Stimulated activated CD8-positive, alpha-beta memory T cell treated with anti-CD3 and anti-CD28 coated beads, Interleukin-15, amount 100 ng/mL, for 4 hours (primary cell): ENCODE measurements at regions not wholly inside any gene's neighbourhood (a gene's known extent, or its start where the extent isn't known, plus 50 kb on each side); places are given as distances from the start of the nearest gene placed in this dataset.
"Not testable (repeated sequence)": the region's sequence is repeated elsewhere in the genome, so short reads cannot be mapped to it uniquely, and the experiment has no call there.

Experiments
- DNase-seq, 2 donors: peaks; one replicate each; pipeline ENCODE4 v3.0.0-alpha.2; 2020; ENCODE audit warnings: low read depth in 2 of 2

DNA sequence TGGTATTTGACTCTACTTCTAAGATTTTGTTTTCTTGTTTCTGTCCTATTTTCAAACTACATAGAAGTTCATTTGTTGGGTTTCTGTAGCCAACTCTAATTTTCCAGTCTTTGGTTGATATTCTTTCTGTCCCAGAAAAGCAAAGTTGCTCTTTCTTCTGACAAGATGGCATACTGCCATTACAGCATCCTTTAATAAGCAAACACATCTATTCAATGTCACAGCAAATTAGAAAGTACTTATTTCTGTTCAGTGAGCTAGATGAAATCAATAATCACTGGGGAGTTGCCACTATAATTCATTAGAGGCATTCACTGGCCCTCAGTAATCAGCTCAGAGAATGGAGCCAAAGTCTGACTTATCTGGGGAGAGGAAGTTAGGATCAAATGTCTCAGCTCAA lies 1258.0 kb upstream of the IGFBP7 start:
- DNase-seq, result no peak

DNA sequence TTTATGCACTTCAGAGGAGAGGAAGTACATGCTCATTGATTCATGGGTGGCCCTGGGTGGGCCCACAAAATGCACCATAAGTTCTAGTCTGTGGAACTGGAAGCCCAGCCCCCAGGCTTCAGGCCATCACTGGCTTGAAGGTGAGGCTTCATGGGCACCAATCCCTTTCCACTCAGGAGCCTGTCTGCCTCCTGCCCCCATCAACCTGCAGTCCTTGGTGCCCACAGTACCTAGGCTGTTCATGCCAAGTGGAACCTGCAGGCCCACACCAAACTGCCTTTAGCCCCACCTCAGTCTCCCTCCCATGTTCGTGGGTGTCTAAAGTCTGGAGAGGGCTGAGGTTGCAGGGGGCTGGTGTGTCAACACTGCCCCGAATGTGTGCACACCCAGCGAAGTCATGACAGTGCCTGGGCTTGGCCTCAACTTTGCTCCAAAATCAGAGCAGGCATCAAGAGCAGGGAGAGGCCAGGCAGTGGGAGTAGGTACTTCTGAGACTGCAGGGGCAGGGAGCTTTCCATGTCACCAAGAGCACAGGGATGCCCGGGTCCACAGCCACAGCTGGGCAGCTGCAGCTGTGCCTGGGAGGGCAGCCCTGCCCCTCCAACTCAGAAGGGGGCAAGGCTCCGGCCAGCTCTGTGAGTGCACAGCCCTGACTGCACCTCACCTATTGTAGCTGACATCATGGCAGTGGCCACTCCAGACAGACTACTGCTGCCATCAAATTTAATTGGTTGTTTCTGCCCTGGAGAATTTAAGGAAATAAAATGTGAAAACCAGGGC lies 1250.4 kb upstream of the IGFBP7 start:
- no peak for DNase-seq

DNA sequence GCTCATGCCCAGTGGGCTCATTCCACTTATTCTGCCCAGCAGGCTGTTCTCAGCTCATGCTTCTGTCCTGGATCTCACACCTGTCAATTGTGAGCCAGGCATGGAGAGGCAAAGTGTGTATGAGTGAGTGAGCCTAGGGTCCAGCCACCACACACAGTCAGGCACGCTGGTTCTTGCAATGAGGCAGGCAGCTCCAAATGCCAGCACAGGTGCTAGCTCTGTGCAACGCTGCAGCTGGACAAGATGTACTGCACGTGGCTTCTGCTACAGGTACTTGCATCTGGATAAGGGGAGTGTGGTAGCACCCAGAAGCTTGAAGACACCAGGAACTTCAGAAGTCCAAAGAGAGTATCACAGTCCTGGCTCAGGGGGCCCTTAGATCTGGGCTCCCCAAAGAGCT lies 1249.4 kb upstream of the IGFBP7 start:
- no peak for DNase-seq

DNA sequence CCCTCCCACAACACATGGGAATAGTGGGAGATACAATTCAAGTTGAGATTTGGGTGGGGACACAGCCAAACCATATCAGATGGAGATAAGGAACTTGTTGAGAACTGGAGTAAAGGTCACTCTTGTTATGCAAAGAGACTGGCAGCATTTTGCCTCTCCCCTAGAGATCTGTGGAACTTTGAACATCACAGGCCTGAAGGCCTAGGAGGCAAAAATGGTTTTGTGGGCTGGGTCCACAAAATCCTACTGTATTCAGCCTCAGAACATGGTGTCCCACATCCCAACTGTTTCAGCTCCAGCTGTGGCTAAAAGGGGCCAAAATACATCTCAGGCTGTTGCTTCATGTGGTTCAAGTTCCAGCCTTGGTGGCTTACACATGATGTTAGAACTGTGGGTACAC lies 1247.8 kb upstream of the IGFBP7 start:
- DNase-seq, result no peak

DNA sequence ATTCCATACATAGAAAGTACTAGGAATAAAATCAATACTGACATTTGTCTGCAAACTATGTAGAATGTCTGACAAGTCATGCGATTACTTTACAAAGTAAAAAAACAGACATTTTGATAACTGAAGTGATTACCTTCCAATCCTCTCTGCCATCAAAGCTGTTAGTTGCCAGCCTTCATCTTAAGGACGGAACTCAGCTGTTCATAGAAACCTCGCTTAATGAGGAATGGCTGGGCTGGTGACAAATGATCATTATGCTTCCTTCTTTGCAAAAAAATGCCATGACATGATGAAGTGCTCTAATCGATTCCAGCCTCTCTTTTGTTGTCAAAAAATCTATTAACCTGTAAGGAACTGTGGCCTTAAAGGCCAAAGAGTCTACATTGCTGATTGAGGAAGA lies 1214.9 kb upstream of the IGFBP7 start:
- no peak for DNase-seq

DNA sequence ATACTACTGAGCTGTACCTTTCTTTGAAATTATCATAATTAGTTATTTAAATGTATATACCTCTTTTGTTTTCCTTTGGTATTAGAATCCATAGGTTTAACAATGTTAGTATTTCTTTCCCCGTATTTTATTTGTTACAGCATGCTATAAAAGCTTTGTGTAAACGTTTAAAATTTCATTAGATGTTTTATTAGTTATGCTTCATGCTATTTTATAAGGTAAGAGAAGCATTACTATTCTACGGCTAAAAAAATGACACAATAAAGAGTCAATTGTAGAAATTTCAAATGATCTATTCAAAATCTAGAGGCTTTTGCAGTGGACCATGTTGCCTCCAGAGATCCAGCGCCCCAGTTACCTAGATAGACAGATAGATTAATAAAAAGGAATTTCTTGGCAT lies 1203.3 kb upstream of the IGFBP7 start:
- no peak for DNase-seq

DNA sequence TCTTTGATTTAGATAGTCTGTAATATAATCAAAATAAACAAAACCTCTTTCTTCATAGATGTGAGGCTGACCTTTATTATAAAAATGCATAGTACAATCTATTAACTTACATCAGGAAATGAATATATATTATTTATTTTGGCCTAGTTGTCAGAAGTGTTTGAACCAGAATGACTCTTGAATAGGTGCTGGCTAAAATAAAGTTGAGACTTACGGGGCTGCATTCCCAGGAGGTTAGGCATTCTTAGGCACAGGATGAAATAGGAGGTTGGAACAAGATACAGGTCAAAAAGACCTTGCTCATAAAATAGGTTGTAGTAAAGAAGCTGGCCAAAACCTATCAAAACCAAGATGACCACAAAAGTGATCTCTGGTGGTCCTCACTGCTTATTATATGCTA lies 1193.3 kb upstream of the IGFBP7 start:
- DNase-seq, result no peak

DNA sequence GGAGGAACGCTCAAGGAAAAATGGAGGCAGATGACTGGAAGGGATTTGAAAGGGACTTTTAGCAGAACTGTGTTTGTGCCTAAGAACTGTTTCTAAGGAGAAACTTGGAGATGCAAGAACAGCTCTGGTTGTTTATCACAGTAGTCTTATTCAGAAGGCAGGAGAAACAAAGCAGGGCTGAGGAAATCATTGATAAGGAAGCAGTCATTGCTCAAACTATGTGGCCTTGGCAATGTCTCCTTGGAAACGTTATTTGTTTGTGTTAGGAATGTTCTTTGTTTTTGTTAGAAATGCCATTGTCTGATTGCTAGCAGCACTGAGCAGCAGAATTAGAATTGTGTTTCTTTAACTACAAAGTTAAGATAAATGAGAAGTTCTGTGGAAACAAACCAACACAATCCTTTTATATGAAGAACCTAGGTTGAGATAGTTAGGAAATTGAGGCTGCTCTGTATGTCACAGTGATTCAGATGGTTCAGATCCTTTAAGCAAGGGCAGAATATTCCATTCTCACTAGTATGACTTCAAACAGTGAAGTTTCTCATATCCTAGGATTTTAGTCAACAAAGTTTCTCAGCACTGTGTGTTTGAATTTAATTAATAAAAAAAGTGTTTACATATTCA lies 1191.3 kb upstream of the IGFBP7 start:
- DNase-seq, result no peak

DNA sequence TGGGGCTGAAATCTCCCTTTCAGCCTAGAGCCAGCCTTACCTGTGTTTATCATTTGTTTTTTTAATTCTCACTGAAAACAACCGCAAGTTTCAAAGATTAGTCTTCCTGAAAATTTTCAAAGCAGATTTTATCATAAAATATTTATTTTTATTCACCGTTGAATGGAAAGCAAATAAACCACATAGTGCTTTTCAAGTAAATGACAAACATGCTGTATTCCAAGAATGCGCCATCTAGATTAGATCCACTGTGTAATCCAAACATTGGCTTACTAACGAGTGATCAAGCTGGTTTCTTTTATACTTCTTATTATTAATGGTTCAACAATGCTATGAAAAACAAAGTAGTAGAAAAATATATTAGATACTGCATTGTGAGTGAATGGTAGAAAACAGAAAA lies 1176.2 kb upstream of the IGFBP7 start:
- no peak for DNase-seq

DNA sequence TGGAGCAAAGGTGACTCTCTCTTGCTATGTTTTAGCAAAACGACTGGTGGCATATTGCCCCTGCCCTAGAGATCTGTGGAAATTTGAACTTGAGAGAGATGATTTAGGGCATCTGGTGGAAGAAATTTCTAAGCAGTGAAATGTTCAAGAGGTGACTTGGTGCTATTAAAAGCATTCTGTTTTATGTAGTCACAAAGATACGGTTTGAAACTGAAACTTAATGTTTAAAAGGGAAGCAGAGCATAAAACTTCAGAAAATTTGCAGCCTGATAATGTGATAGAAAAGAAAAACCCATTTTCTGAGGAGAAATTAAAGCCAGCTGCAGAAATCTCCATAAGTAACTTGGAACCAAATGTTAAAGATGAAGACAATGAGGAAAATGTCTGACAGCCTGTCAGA lies 1170.7 kb upstream of the IGFBP7 start:
- not testable (repeated sequence) for DNase-seq

DNA sequence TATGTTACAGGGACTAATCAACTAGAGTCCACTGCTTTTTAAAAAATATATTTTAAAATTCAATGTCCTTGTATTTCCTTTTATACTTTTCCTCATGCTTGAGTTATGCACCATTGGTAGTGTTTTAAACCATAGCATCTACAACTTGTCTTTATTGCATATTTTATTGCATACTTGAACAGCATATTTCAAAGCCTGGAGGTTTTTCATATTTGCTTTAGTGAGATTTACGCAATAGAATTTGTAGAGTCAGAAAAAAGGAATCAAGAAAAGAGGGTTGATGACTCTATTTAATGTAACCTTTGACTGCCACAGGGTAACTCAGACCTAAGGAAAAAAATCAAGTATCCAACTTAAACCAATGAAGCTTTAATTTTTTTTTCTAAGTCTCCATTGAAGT lies 1165.7 kb upstream of the IGFBP7 start:
- DNase-seq, result no peak

DNA sequence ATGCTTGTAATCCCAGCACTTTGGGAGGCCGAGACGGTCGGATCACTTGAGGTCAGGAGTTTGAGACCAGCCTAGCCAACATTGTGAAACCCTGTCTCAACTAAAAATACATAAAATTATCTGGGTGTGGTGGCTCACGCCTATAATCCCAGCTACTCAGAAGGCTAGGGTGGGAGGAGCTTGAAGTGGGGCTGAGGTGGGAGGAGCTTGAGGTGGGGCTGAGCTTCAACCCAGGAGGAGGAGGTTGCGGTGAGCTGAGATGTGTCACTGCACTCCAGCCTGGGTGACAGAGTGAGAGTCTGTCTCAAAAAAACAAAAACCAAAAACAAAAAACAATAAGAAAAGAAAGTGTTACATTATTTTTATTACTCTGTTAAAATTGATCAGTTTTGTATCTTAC lies 1164.4 kb upstream of the IGFBP7 start:
- no peak for DNase-seq

DNA sequence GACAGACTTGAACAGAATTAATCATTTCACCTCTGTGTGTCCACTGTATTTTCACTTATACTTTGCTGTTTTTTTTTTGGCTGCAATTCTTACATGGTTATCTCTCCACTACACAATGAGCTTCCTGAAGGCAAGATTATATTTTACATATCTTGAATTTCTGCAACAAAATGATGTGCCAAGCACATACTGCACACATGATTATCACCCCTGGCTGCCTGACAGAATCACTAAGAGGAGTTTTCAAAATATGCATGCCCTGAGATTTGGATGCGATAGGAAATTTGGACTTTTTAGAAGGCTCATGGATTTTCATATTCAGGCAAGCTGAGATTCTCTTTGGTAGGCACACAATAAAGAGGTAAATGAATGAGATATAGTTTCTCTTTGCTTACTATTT lies 1162.1 kb upstream of the IGFBP7 start:
- DNase-seq, result no peak

DNA sequence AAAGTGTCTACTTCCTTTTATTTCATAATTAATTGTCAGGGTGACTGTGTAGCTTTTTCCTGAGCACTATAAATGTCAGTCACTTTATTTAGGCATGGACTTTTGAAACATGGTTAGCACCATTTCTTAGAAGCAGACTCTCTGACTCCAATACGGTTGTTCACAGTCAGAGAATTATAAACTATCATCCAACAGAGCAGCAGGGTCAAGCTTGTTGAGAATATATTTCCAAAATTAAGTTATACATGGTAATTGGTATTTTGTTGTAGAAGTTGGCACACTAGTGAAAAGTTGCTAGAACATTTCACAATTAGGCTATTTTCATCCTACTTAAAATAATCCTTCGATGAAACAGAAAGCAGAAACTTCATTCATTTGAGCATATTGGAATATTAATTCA lies 1155.5 kb upstream of the IGFBP7 start:
- DNase-seq, result no peak

DNA sequence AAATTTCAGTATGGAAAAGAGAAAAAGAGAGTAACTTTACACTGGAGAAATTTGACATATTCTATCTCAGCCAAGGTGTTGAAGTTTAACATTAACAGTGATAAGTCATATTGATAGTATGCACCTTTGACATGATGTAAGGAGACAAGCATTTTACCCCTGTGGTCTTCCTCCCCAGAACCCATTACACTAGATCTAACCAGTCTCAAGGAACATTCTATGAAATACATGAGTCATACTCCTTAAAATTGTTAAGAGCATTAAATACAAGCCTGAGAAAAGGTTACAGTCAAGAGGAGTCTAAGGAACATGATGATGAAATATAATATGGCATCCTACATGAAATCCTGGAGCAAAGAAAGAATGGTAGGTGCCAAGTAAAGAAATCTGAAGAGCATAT lies 1151.3 kb upstream of the IGFBP7 start:
- DNase-seq, result no peak

DNA sequence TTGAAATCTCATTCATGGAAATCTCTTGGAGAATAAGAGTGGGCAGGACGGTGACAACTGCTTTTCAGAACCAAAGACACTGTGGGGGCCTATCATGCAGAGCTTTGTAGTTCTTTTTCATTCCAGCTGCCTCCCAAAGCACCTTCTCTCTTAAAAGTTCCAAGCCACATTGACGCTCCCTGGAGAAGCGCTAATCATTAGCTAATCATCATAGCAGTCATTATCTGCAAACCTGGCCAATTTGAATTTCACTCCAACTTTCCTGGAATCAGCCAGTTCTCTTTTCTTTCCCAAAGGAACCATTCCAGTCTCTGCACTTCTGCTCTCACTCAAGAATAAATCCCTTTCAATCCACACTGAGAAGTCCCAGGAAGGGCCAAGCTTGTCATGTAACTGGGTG lies 1144.1 kb upstream of the IGFBP7 start:
- DNase-seq, result no peak

DNA sequence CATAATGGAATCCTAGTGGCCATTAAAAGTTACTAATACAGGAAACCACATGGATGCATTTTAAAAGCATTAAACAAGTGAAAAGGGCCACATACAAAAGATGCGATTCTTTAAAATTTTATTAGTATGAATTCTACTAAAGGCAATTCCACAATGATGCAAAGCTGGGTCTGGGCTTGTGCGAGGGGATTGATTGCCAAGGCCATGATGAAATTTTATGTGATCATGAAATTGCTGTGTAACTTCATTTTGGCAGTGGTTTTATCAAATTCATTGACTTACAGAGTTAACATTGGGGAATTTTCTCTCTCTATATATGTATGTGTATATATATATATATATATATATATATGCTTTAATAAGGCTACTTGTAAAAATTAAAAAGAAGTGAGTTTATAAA lies 1142.5 kb upstream of the IGFBP7 start:
- no peak for DNase-seq

DNA sequence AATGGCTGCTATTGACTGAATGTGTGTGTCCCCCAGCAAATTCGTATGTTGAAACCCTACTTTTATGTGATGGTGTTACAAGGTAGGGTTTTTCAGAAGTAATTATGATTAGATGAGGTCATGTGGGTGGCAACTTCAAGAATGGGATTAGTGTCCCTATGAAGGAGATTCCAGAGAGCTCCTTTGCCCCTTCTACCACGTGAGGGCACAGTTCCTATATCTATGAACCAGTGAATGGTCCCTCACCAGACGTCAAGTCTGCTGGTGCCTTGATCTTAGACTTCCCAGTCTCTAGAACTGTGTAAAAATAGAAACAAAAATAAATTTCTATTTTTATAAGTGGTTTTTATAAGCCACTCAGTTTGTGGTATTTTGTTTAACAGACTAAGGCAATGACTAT lies 1137.6 kb upstream of the IGFBP7 start:
- no peak for DNase-seq

DNA sequence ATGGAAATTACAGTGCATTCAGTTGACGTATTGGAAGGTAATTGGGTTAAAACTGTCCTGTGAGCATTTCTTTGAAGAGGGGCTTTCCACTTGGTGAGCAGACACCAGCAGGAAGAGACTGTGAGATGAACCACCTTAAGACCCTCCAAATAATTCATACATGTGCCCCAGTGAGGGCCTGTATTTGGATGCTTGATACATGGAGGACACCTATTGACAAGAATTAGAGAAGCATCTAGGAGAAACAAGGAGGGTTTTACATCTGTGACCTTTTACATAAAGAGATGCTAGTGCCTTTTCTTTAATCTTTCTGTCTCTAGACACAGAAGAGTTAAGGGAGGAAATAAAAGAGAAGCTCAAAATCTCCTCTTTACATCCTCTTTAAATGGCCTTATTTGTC lies 1115.3 kb upstream of the IGFBP7 start:
- DNase-seq, result no peak

DNA sequence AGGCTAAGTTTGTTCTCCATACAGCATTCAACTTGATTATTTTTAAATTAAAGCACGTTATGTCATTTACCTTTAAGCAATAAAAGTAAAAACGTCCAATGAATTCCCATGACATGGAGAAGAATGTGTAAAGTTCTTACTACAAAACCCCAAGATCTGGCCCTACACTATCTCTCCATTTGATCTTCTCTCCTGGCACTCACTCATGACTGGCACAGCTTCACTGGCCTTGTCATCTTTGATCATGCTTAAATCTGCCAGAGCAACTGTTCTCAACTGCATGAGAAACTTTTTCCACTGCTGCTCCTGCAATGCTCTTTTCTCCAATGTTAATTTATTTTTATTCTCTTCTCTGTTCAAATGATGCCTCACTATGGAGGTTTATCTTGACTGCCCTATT lies 1109.0 kb upstream of the IGFBP7 start:
- no peak for DNase-seq

DNA sequence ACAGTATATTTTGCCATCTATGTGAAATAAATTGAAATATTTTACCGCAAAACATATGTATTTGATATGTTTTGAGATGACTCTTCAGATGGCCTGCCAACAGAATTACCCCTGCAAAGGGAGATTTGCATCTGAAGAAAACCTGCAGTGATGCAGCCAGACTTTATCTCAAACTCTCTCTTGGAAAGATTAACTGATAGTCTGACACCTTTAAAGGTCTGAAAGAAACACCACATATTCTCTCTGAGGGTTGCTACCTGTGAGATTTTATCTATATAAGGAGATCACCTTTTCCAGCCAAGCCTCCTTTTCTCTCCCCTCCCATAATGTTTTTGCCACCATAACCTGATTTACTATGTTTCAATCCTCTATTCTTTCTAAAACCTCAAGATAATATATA lies 1106.3 kb upstream of the IGFBP7 start:
- no peak for DNase-seq

DNA sequence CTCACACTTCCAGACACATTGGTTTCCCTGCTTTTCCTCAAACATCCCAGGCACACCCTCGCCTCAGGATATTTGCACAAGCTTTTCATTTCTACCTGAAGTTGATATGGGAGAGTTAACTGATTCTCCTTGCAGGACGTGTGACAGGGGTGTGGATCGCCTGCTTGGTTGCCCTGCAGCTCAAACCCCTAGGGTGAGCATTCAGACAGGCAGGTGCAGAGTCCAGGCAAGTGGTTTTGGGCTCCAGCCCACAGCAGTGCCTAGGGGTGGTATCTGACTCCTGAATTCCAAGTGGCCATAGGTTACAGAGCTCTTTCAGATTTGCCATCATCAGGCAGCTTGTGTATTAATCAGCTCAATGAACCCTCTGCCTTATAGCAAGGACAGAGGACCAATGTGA lies 1104.2 kb upstream of the IGFBP7 start:
- DNase-seq, result no peak

DNA sequence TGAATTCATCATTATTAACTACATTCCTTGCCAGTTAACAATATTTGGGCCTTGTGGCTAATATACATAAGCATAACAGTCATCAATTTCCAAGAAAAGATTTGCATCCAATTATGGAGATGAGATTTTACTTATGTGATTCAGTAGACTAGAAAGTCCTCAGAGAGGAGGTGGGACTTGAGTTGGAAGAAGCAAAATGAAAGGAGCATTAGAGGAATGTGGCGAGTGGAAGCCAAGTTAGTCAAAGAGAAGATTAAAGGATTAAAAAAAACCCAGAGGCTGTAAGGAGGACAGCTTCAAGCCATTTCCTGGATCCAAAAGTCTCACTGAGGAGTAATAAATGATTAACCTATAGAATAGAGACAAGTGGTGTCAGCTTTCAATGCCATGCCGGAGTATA lies 1099.4 kb upstream of the IGFBP7 start:
- DNase-seq, result no peak

DNA sequence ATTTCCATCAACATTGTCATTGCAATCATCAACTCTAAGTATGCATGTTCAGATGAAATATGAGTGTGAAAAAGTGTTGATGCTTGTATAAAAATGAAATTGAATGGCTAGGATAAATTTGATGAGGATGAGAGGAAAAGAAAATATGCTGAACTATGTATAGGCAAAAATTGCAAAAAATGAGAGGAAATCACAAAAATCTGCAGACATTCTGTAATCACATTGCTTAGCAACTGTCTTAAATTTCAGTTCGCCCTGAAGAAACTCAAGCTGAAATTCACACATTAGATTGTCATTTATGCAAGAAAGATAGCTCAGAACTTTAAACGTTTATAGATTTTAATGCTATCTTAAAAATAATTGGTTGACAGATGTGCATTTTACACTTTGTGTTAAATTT lies 1098.8 kb upstream of the IGFBP7 start:
- no peak for DNase-seq
